Keratinocyte (primary cell): ENCODE measurements at regions not wholly inside any gene's neighbourhood (a gene's known extent, or its start where the extent isn't known, plus 50 kb on each side); places are given as distances from the start of the nearest gene placed in this dataset.

ENCODE experiments used
- EZH2 ChIP-seq: IDR thresholded peaks from one replicate; pipeline ENCODE4 v1.6.1; 2012; ENCODE audit warnings: inconsistent platforms, mild to moderate bottlenecking, low read length, moderate library complexity
- TF ChIP-seq, protein P1 (sequence below), 3 experiments: IDR thresholded peaks in 1 of 3; conservative IDR thresholded peaks in 1 of 3; optimal IDR thresholded peaks in 1 of 3; 2 replicates in 2 of 3; 3 replicates in 1 of 3; pipeline versions ENCODE3 to v1.5.1; 2011; ENCODE audit warnings: low read length in 3 of 3, mild to moderate bottlenecking in 3 of 3, moderate library complexity in 2 of 3, control low read depth in 1 of 3, inconsistent platforms in 1 of 3; ENCODE audit not compliant: insufficient read depth in 2 of 3; ENCODE audit errors: extremely low read depth in 1 of 3

DNA sequence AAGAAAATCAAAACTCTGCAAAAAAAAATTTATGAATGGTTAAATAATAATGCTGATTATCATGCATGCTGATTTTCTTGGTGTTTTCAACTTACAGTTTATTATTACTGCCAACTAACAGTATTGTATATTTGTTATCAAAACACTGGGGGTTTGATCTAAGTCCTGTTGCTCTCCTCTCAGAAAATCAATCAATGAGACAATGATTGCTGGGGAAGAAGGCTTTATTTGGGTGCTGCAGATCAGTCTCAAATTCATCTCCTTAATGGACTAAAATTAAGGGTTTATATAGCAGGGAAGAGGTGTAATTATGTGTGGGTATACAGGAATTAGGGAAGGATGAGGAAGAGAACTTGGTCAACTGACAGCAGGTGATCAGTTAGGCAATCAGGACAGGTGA lies 565.5 kb upstream of the CDH6 start:
- no peak for TF ChIP-seq EZH2
- TF ChIP-seq, protein P1, sequence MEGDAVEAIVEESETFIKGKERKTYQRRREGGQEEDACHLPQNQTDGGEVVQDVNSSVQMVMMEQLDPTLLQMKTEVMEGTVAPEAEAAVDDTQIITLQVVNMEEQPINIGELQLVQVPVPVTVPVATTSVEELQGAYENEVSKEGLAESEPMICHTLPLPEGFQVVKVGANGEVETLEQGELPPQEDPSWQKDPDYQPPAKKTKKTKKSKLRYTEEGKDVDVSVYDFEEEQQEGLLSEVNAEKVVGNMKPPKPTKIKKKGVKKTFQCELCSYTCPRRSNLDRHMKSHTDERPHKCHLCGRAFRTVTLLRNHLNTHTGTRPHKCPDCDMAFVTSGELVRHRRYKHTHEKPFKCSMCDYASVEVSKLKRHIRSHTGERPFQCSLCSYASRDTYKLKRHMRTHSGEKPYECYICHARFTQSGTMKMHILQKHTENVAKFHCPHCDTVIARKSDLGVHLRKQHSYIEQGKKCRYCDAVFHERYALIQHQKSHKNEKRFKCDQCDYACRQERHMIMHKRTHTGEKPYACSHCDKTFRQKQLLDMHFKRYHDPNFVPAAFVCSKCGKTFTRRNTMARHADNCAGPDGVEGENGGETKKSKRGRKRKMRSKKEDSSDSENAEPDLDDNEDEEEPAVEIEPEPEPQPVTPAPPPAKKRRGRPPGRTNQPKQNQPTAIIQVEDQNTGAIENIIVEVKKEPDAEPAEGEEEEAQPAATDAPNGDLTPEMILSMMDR (optimal IDR thresholded peaks at IDR 0.05 in 1 of 3, IDR thresholded peaks at IDR 0.05 in 1 of 3, conservative IDR thresholded peaks at IDR 0.05 in 1 of 3; ENCODE audit: extremely low read depth in 1 of 3, insufficient read depth in 2 of 3, low read length in 3 of 3), result no peak
